Neuron (in vitro differentiated cells): ENCODE measurements at regions not wholly inside any gene's neighbourhood (a gene's known extent, or its start where the extent isn't known, plus 50 kb on each side); places are given as distances from the start of the nearest gene placed in this dataset.

Source experiments
- H2AFZ ChIP-seq: one replicate; pipeline ENCODE4 v1.6.1; 2013; ENCODE audit warnings: low read depth, mild to moderate bottlenecking, inconsistent platforms, low read length, moderate library complexity
- H3K27me3 ChIP-seq: one replicate; pipeline ENCODE4 v1.6.1; 2013; ENCODE audit warnings: low read length; ENCODE audit not compliant: insufficient read depth
- H3K36me3 ChIP-seq: one replicate; pipeline ENCODE4 v1.6.1; 2013; ENCODE audit warnings: low read length; ENCODE audit not compliant: insufficient read depth
- H3K4me1 ChIP-seq: one replicate; pipeline ENCODE4 v1.6.1; 2013; ENCODE audit warnings: low read length; ENCODE audit not compliant: insufficient read depth
- H3K4me3 ChIP-seq: 2 replicates; pipeline ENCODE4 v1.5.1; 2013; ENCODE audit warnings: mild to moderate bottlenecking, low read length, moderate library complexity
- H3K9me3 ChIP-seq: one replicate; pipeline ENCODE4 v1.6.1; 2013; ENCODE audit warnings: low read length

DNA sequence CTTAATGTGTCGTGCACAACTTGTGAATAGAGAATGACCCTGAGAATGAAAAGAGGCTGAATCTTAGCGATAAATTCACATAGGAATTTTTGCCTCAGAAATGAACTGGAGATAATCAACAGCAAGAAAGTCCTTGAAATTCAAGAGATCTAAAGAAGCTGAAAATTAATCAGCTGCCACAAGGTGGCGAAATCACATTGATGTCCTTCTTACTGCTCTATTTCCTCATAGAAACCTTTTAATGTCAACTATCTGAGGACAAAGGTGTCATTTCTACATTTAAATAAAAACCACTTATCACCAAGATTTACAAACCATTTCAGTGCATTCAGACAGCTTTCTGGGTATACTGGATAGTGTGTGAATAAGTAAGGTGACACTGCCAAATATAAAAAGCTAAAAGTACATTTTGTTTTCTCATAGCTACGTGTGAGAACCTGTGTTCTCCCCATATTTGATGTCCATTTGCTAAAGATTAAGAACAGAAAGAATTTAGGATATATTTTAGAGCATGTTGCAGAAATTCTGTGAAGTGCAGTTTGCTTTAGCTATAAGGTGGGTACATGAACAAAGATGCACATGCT is 485.3 kb upstream of the PTBP2 start:
- Histone ChIP-seq H2AFZ (no peak overlapping the region), H3K9me3 (no peaks in the 10 kb centered on the region), H3K36me3 (no peaks in the 10 kb centered on the region), H3K27me3 (no peaks in the 10 kb centered on the region), H3K4me3 (no peak overlapping the region), H3K4me1 (peaks cover 6% of the 10 kb centered on the region)

DNA sequence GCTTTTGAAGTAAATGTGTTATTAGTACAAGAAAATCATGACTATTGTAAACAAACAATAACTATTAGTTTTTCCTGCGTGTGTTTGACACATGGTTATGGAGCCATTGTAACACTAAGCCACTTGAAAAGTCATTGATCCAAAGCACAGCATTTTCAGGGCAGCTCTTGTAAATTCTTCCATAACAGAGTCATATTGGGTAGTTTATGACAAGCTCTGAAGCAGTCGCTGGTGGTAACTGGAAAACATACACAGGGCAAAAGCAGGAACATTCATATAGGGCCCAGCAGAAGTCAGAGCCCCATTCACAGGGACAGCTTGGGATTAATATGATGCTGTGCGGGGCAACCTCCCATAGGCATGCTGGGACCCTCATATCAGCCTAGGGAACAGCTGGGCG is 483.2 kb upstream of the PTBP2 start:
- Histone ChIP-seq H3K36me3 (no peaks in the 10 kb centered on the region), H3K27me3 (no peaks in the 10 kb centered on the region), H3K9me3 (no peaks in the 10 kb centered on the region), H2AFZ (no peak overlapping the region), H3K4me3 (no peak overlapping the region), H3K4me1 (peaks cover 6% of the 10 kb centered on the region)

DNA sequence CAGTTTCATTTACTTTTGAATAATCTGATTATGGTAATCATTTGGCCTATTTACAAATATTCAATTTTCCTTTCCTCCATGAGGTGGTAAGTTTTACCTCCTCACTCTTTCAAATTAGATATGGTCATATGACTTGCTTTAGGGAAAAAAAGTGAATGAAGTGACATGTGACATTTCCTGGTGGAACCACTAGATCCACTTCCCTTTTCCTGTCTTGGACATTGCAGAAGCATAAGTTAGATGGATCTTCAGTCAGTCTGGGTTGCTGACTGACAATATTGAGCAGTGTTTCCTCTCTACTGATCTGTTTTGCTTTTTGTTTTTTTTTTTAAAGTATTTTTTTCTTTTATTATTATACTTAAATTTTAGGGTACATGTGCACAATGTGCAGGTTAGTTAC is 481.1 kb upstream of the PTBP2 start:
- Histone ChIP-seq H3K36me3 (no peaks in the 10 kb centered on the region), H2AFZ (no peak overlapping the region), H3K27me3 (no peaks in the 10 kb centered on the region), H3K4me1 (no peaks in the 10 kb centered on the region), H3K4me3 (no peak overlapping the region), H3K9me3 (no peaks in the 10 kb centered on the region)

DNA sequence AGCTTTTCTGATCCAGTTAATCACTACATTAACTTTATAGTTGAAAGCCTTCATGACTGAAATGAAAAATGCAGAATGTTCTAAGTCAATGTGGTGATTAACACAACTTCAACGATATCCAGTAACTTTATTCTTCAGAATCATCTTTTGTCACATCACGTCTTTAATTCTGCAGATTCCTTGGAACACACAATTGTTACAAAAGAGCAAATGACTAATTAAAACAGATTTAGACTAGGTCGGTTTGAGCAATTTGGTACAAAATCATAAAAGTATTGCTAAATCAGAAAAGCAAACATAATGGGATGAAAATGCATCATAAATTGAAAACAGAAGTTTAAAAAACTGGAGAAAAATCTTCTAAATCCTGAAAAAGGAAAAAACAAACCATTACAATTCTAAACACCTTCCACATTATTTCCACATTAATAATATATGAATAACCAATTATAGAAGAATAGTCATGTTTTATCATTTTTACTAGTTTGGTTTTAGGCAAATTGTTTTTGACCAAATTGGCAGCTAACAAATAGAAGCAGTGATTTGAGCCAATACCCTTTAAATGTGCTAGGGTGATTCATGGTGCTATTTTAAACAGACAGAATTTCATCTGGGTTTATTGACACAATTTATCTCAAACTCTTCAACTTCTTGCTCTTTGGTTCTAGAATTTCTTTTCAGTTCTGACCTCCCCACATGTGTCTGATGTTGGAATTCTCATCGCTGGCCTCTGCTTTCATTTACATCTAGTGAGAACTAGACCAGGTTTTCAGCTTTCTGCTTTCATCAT is 468.1 kb upstream of the PTBP2 start:
- no peak overlapping the region for H3K4me3 ChIP-seq
- no peak overlapping the region for H2AFZ ChIP-seq
- peaks cover 8% of the 10 kb centered on the region for H3K4me1 ChIP-seq

DNA sequence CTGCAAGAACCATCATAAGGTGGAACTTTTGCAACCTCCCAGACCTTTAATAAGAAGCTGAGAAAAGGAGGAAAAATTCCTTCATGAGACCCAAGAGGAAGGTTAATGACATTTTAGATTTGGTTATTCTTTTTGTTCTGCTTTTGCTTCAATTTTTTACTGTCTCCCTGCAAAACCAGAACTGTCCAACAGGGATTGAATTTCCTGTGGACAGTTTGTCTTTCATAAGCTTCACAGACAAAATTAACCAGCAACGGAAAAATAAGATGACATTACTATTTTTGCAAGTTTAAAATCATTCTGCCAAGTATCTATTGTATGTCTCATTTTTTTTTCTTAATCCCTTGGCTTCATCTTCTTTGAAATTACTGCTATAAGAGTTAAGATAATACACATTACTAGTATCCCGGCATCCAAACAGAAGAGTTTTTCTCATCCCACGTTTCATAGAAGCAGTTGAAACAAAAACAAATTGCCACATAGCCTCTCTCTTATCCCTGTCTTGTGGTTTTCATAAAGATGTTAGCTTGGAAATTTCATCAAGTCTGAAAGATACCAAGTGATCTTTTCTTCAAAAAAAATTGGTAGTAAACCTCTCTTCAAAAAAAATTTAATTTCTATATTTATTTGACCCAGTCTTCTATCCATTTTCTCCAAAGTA is 465.3 kb upstream of the PTBP2 start:
- Histone ChIP-seq H2AFZ (no peak overlapping the region), H3K4me1 (no peaks in the 10 kb centered on the region), H3K4me3 (no peak overlapping the region), H3K36me3 (no peaks in the 10 kb centered on the region), H3K27me3 (no peaks in the 10 kb centered on the region), H3K9me3 (no peaks in the 10 kb centered on the region)

More for the DNA sequence above, 468.1 kb upstream of the PTBP2 start:
- Histone ChIP-seq H3K36me3 (no peaks in the 10 kb centered on the region), H3K27me3 (no peaks in the 10 kb centered on the region), H3K9me3 (no peaks in the 10 kb centered on the region)

DNA sequence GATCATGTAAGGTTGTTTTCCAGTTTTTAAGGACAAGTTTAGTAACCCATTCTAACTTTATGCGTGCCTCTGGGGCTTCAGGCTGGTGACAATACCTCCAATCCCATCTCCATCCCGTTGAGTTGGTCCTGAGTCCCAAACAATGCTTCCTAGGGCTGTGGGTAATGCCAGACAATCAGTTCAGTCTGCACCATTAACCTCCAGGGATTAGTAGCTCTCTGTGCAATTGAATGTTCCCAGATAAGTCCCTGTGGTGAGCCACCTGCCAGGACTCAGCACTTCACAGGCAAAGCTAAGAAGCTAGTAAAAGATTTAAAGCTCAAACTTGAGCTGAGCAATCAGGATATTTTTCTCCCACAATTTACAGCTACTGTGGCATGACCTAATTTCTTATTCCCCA is 462.2 kb upstream of the PTBP2 start:
- Histone ChIP-seq H3K4me3 (no peak overlapping the region), H3K9me3 (no peaks in the 10 kb centered on the region), H2AFZ (no peak overlapping the region), H3K4me1 (no peaks in the 10 kb centered on the region), H3K36me3 (no peaks in the 10 kb centered on the region), H3K27me3 (no peaks in the 10 kb centered on the region)

DNA sequence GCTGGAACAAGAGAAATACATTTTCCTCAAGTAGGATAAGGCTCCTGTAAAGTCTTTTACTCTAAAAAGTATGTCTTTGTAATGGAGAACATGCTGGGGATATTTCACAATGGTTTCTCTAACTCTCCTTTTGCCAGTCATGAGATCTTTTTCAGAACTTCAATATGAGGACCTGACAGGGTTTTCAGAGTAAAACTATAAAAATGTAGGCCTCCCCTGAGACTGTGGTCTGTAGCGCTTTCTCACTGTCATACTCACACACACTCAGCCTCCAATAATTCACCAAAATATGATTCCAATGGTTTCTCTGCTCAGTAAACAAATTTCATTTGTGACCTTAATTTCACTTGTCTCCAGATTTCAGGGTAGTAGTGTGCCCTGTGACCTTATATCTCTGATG is 440.1 kb upstream of the PTBP2 start:
- Histone ChIP-seq H3K4me3 (no peak overlapping the region), H3K27me3 (no peaks in the 10 kb centered on the region), H3K4me1 (no peaks in the 10 kb centered on the region), H3K36me3 (no peaks in the 10 kb centered on the region), H2AFZ (no peak overlapping the region), H3K9me3 (no peaks in the 10 kb centered on the region)

DNA sequence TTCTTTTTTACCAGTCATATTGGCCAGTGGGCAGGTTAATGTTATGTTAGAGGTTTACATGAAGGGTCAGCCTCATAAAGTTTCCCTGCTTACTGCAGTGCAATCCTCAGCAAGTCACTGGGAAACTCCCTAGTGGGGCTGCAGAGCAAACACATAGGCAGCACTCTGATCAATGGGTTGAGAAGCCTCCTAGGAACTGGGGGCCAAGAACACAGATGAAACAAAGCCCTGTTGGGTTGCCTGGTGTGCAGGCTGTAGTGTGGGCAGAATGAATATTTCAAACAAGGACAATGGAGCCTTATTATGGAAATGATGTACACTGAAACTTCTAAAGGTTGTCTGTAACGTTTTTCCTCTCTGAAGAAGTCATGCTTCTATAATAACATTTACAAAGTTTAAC is 431.6 kb upstream of the PTBP2 start:
- Histone ChIP-seq H3K27me3 (no peaks in the 10 kb centered on the region), H2AFZ (no peak overlapping the region), H3K36me3 (no peaks in the 10 kb centered on the region), H3K4me3 (no peak overlapping the region), H3K9me3 (no peaks in the 10 kb centered on the region), H3K4me1 (peaks cover 22% of the 10 kb centered on the region)

DNA sequence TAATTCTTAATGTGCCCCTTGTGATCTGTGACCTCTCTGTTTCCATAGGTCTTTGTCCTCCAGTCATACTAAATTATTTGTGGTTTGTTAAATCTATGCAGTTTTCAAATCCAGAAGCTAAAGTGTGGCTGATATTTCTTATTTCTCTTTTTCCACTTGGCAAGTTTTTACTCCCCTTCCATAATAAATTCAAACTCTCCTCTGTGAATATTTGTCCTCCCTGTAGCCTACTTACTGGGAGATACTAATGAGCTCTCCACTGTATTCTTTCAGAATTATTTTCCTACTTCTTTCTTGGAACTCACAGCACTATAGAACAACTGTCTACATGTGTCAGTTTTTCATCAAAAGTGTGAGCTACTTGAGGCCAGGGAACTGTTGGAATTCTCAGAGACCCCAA is 430.8 kb upstream of the PTBP2 start:
- no peak overlapping the region for H3K4me3 ChIP-seq
- no peaks in the 10 kb centered on the region for H3K27me3 ChIP-seq
- H3K4me1 ChIP-seq = peaks cover 22% of the 10 kb centered on the region

DNA sequence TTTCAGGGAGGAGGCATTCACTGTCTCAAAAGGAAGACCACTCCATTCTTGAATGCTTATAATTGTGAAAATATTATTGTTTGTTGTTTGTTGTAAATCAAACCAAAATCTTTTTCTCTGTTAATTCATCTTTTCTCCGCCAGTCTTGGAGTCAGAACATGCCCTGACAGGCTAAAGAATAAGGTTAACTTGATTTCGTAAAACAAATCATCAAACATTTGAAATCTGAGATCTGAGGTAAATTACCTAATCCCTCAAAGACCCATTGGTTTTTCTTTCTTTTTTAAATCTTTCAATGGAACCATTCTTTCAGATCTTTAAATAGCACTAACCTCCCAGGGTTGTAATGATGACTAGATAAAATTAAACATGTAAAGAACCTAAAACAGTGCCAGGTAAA is 430.1 kb upstream of the PTBP2 start:
- Histone ChIP-seq H3K4me3 (no peak overlapping the region), H2AFZ (no peak overlapping the region), H3K27me3 (no peaks in the 10 kb centered on the region), H3K4me1 (peaks cover 22% of the 10 kb centered on the region), H3K36me3 (no peaks in the 10 kb centered on the region), H3K9me3 (no peaks in the 10 kb centered on the region)

More for the DNA sequence above, 430.8 kb upstream of the PTBP2 start:
- H2AFZ ChIP-seq = no peak overlapping the region
- no peaks in the 10 kb centered on the region for H3K36me3 ChIP-seq
- H3K9me3 ChIP-seq = no peaks in the 10 kb centered on the region

DNA sequence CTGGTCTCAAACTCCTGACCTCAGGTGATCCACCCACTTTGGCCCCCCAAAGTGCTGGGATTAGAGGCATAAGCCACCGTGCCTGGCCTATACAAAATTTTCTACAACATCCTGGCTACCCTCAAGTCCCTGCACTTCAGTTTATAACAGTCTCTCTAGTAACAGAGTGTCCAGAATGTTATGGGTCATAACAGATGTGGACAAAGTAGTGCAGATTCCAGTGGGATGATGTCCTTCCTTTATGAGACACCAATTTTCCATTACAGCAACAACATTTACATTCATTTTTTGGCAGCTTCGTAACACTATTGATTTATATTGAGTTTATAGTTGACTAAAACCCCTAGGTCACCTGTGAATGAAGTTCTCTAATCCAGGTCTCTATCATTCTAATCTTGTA is 429.4 kb upstream of the PTBP2 start:
- no peaks in the 10 kb centered on the region for H3K9me3 ChIP-seq
- H2AFZ ChIP-seq = no peak overlapping the region
- H3K27me3 ChIP-seq = no peaks in the 10 kb centered on the region
- H3K4me3 ChIP-seq = no peak overlapping the region
- H3K4me1 ChIP-seq = peaks cover 22% of the 10 kb centered on the region
- H3K36me3 ChIP-seq = no peaks in the 10 kb centered on the region

DNA sequence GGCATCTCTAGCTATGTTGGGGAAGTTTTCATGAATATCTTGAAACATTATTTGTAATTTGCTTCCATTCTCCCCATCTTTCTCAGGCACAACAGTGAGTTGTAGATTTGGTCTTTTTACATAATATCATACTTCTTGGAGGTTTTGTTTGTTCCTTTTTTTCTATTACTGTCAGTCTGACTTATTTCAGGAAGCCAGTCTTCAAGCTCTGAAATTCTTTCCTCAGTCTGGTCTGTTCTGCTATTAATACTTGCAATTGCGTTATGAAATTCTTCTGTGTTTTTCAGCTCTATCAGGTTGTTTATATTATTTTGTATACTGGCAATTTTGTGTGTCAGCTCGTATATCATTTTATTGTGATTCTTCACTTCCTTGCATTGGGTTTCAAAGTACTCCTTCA is 424.6 kb upstream of the PTBP2 start:
- Histone ChIP-seq H3K36me3 (no peaks in the 10 kb centered on the region), H3K4me3 (no peak overlapping the region), H3K27me3 (no peaks in the 10 kb centered on the region), H3K9me3 (no peaks in the 10 kb centered on the region), H2AFZ (no peak overlapping the region), H3K4me1 (no peaks in the 10 kb centered on the region)

DNA sequence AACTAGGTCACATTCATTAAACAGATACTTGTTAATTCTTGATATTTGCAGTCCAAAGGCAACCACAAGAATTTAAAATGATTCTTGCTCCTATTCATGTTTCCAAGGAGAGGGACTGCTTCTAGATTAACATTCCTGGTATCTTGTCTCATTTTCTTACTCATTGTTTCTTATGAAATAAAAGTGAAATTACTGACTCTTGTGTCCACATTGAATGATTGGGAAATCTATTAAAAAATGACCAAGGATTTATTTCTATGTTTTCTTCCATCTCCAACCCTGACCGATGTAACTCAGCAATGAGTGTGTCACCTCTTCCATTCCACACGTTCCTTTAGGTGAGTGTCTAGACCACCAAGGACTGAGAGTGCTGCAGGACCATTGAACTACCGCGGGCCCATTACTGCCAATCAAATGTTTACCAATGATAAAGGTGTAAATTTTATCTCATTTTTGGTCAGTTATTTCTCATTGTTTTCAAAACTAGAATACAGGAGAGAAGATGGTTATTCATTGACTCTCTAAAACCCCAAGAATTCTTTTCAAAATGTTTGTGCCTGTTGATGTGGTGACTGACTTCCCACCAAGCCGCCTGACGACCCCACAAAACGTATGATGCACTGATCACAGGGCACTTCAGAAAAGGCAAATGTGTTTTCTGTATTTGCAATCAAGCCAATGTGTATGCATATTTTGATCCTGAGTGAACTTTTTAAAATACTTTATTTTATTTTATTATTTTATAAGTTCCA is 414.6 kb upstream of the PTBP2 start:
- no peak overlapping the region for H3K4me3 ChIP-seq
- H3K4me1 ChIP-seq = no peaks in the 10 kb centered on the region
- H3K36me3 ChIP-seq = no peaks in the 10 kb centered on the region
- no peaks in the 10 kb centered on the region for H3K27me3 ChIP-seq
- H3K9me3 ChIP-seq = peaks cover 2% of the 10 kb centered on the region
- no peak overlapping the region for H2AFZ ChIP-seq
